Panc1 (cell line): ENCODE measurements at regions not wholly inside any gene's neighbourhood (a gene's known extent, or its start where the extent isn't known, plus 50 kb on each side); places are given as distances from the start of the nearest gene placed in this dataset.

Source experiments
- ATAC-seq: fragments of 200-7000 bp; cut with Tn5 transposase; 2 replicates; pipeline ENCODE4 v1.9.1; 2020; ENCODE audit warnings: mild to moderate bottlenecking, moderate library complexity
- BruUV-seq: library from RNA; stranded (reverse); fragments of 400-500 nt; replicated peaks from 2 replicates; lab custom pipeline; 2021; lab: Mats Ljungman, UMichigan
- CTCF ChIA-PET: fragments of 300-600 bp; sonication (Branson Sonifier 250); formaldehyde crosslinking; loops from one replicate; lab custom pipeline; 2022; ENCODE audit warnings: antibody characterized with exemption; lab: Charles Lee
- POLR2A ChIA-PET: fragments of 300-600 bp; sonication (Branson Sonifier 250); formaldehyde crosslinking; loops from one replicate; lab custom pipeline; 2022; ENCODE audit warnings: antibody characterized with exemption; lab: Charles Lee
- DNase-seq: peaks from one replicate; pipeline ENCODE4 v3.0.0-alpha.2; 2010; ENCODE audit warnings: low read depth, low spot score
- H3K27ac ChIP-seq: 2 replicates; pipeline ENCODE4 v1.5.1; 2011; ENCODE audit warnings: mild to moderate bottlenecking, low read length, inconsistent platforms
- H3K27me3 ChIP-seq: fragments of 200-500 bp; sonication (Bioruptor generic); 2 replicates; pipeline ENCODE4 v1.6.0; 2014; ENCODE audit warnings: low read length, inconsistent platforms; ENCODE audit not compliant: control insufficient read depth, insufficient read depth
- H3K36me3 ChIP-seq: fragments of 200-500 bp; sonication (Bioruptor generic); 2 replicates; pipeline ENCODE4 v1.5.1; 2014; ENCODE audit warnings: inconsistent platforms, mild to moderate bottlenecking, low read length, moderate library complexity; ENCODE audit not compliant: control insufficient read depth, insufficient read depth
- H3K4me1 ChIP-seq: 2 replicates; pipeline ENCODE4 v1.5.1; 2011; ENCODE audit warnings: inconsistent platforms, mild to moderate bottlenecking, low read length, moderate library complexity; ENCODE audit not compliant: control insufficient read depth, insufficient read depth
- H3K4me3 ChIP-seq, 2 experiments: 2 replicates each; pipeline ENCODE4 v1.5.1; 2011 to 2012; ENCODE audit warnings: low read depth in 2 of 2, low read length in 2 of 2, mild to moderate bottlenecking in 2 of 2, inconsistent platforms in 1 of 2, moderate library complexity in 1 of 2
- H3K9me3 ChIP-seq: fragments of 200-500 bp; sonication (Bioruptor generic); 2 replicates; pipeline ENCODE4 v1.5.1; 2014; ENCODE audit warnings: low read depth, mild to moderate bottlenecking, inconsistent platforms, low read length, moderate library complexity; ENCODE audit not compliant: control insufficient read depth, insufficient read depth
- POLR2AphosphoS5 ChIP-seq: IDR thresholded peaks from 2 replicates; pipeline ENCODE4 v1.6.1; 2012; ENCODE audit warnings: mild to moderate bottlenecking, low read depth, low read length, moderate library complexity
- REST ChIP-seq, 2 experiments: IDR thresholded peaks; 2 replicates each; pipeline ENCODE4 v1.6.1; 2011 to 2012; ENCODE audit warnings: low read depth in 2 of 2, control low read depth in 1 of 2, low read length in 1 of 2, mild to moderate bottlenecking in 1 of 2, moderate library complexity in 1 of 2; ENCODE audit not compliant: insufficient read depth in 1 of 2
- SIN3A ChIP-seq: IDR thresholded peaks from 2 replicates; pipeline ENCODE4 v1.6.1; 2012; ENCODE audit warnings: low read depth, mild to moderate bottlenecking, low read length, moderate library complexity, borderline replicate concordance; ENCODE audit not compliant: insufficient read depth
- TCF7L2 ChIP-seq: IDR thresholded peaks from 2 replicates; pipeline ENCODE4 v1.6.1; 2011; ENCODE audit warnings: mild to moderate bottlenecking, low read depth, low read length, inconsistent platforms
- in situ Hi-C: cut with HindIII; loops from 2 replicates; pipeline ENCODE4 v1.10.0; 2016; ENCODE audit warnings: low sequenced_read_pairs, low pct_unique_long_range_greater_than_20kb
- intact Hi-C: fragments of 100-400 bp; cut with micrococcal nuclease; formaldehyde crosslinking; loops from one replicate; pipeline ENCODE4 v1.10.0; 2022; ENCODE audit not compliant: unreplicated experiment
- TF ChIP-seq, protein P1 (sequence below): fragments of 450-650 bp; IDR thresholded peaks from 2 replicates; pipeline ENCODE4 v1.5.1; 2017; ENCODE audit warnings: mild to moderate bottlenecking

GRCh38 chr2:144054911-144055310, 465.0 kb downstream of the ZEB2 start:
- CTCF ChIA-PET: no interaction called here
- DNase-seq: no peak

DNA sequence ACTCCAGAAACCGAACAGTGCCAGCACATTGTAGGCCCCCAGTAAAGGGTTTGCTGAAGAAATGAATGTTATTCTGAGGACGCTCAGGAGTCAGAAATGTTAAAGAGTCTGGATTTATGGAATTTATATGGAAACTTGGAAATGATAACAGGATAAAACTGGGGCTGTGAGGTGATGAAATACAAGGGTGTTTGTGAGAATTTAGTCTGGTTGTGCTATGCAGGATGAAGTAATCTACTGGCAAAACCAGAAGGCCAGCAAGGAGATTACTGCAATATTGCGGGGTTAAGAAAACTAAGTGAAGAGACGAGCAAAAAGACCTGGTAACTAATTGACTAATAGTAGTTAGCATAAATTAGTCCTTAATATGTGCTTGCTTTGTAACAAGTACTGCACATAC, 467.8 kb downstream of the ZEB2 start:
- H3K27ac ChIP-seq: no peak overlapping the region
- no peaks in the 10 kb centered on the region for H3K36me3 ChIP-seq
- ChIA-PET POLR2A (no interaction called here), CTCF (no interaction called here)
- H3K4me3 ChIP-seq: no peak overlapping the region
- intact Hi-C loops (no loop called here), in situ Hi-C loops (no loop called here)
- ATAC-seq (no peak), DNase-seq (no peak)
- BruUV-seq: no TSS peak
- H3K27me3 ChIP-seq: no peaks in the 10 kb centered on the region
- TF ChIP-seq, protein P1, sequence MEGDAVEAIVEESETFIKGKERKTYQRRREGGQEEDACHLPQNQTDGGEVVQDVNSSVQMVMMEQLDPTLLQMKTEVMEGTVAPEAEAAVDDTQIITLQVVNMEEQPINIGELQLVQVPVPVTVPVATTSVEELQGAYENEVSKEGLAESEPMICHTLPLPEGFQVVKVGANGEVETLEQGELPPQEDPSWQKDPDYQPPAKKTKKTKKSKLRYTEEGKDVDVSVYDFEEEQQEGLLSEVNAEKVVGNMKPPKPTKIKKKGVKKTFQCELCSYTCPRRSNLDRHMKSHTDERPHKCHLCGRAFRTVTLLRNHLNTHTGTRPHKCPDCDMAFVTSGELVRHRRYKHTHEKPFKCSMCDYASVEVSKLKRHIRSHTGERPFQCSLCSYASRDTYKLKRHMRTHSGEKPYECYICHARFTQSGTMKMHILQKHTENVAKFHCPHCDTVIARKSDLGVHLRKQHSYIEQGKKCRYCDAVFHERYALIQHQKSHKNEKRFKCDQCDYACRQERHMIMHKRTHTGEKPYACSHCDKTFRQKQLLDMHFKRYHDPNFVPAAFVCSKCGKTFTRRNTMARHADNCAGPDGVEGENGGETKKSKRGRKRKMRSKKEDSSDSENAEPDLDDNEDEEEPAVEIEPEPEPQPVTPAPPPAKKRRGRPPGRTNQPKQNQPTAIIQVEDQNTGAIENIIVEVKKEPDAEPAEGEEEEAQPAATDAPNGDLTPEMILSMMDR: no peak
- no peak for TF ChIP-seq POLR2AphosphoS5
- TF ChIP-seq REST (IDR thresholded peaks at IDR 0.05; ENCODE audit: insufficient read depth in 1 of 2, low read depth in 2 of 2, low read length in 1 of 2): no peak
- TF ChIP-seq SIN3A: no peak
- no peak for TF ChIP-seq TCF7L2
- H3K9me3 ChIP-seq: no peaks in the 10 kb centered on the region
- H3K4me1 ChIP-seq: no peaks in the 10 kb centered on the region

More at GRCh38 chr2:144054911-144055310, 465.0 kb downstream of the ZEB2 start:
- Histone ChIP-seq H3K36me3 (no peaks in the 10 kb centered on the region), H3K27me3 (no peaks in the 10 kb centered on the region), H3K4me3 (no peak overlapping the region), H3K27ac (no peak overlapping the region), H3K4me1 (no peaks in the 10 kb centered on the region), H3K9me3 (no peaks in the 10 kb centered on the region)
- no TSS peak for BruUV-seq
- ATAC-seq: no peak
- intact Hi-C loops (no loop called here), in situ Hi-C loops (no loop called here)
- no peak for TF ChIP-seq TCF7L2
- no peak for TF ChIP-seq POLR2AphosphoS5
- TF ChIP-seq, protein P1: no peak
- no peak for TF ChIP-seq SIN3A
- TF ChIP-seq REST (IDR thresholded peaks at IDR 0.05; ENCODE audit: insufficient read depth in 1 of 2, low read depth in 2 of 2, low read length in 1 of 2): no peak
- POLR2A ChIA-PET: no interaction called here
